CMK (cell line): ENCODE measurements at regions not wholly inside any gene's neighbourhood (a gene's known extent, or its start where the extent isn't known, plus 50 kb on each side); places are given as distances from the start of the nearest gene placed in this dataset.
"Not testable (repeated sequence)": the region's sequence is repeated elsewhere in the genome, so short reads cannot be mapped to it uniquely, and the experiment has no call there.

Source experiments
- DNase-seq: peaks from one replicate; pipeline ENCODE4 v3.0.0-alpha.2; 2010; ENCODE audit warnings: low read depth

GRCh38 chr4:3865986-3866812, 100.0 kb downstream of the ADRA2C start:
- no peak for DNase-seq

DNA sequence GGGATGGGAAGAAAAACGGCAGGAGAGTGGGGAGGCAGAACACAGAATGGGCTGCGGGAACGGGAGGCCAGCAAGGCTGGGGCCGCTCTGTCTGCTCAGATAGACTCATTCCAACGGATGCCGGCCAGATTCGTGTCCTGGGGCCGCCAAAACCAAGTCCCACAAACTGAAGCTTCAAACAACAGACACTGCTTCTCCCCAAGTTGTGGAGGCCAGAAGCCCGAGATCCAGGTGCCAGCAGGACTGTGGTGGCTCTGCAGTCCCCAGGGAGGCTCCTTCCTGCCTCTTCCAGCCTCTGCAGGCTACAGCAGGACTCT, 100.6 kb downstream of the ADRA2C start:
- DNase-seq: no peak

- no peak for DNase-seq
Observed at GRCh38 chr4:3867403-3868100, 101.4 kb downstream of the ADRA2C start.

- DNase-seq: no peak
Observed at GRCh38 chr4:3868211-3869173, 102.3 kb downstream of the ADRA2C start.

- no peak for DNase-seq
Observed at GRCh38 chr4:3869174-3869572, 103.0 kb downstream of the ADRA2C start.

DNA sequence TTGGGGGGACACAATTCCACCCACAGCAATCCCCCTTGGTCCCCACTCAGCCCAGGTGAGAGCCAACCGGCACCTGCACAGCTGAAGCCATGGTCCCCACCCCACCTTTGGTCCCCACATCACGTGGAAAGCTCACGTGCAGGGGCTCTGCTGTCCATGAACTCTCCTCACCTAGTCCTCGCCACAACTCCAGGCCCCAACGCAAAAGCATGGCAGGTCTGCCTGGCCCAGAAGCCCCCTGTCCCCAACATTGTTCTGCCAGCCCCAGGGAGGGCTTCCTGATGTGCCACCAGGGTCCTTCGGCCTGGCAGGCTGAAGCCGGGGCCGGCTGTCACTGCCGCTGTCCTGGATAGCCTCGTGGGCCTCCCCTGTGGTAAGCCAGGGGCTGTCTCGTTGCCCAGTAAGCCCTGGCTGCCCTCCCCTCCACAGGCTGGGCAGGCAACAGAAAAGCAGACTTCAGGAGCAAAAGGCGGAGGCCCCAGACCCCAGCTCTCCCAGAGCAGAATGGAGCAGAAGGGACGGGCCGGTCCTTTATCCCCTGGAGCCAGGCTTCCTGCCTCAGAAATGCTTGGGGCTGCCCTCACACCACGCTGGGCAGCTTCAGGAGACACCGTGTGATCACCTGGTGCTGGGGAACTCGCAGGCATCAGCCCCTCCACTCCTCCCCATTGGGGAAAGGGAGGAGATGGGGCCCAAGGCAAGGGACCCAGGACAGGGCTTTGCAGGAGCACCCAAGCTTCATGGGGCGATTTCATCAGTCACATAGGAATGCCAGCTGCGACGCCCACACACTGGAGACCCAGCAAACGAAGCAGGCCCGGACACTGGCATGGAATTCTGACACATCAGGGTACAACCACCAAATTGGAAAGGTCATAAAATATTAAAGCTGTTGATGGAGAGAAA, 103.7 kb downstream of the ADRA2C start:
- DNase-seq: no peak

GRCh38 chr4:3870567-3870962, 104.4 kb downstream of the ADRA2C start:
- no peak for DNase-seq

DNA sequence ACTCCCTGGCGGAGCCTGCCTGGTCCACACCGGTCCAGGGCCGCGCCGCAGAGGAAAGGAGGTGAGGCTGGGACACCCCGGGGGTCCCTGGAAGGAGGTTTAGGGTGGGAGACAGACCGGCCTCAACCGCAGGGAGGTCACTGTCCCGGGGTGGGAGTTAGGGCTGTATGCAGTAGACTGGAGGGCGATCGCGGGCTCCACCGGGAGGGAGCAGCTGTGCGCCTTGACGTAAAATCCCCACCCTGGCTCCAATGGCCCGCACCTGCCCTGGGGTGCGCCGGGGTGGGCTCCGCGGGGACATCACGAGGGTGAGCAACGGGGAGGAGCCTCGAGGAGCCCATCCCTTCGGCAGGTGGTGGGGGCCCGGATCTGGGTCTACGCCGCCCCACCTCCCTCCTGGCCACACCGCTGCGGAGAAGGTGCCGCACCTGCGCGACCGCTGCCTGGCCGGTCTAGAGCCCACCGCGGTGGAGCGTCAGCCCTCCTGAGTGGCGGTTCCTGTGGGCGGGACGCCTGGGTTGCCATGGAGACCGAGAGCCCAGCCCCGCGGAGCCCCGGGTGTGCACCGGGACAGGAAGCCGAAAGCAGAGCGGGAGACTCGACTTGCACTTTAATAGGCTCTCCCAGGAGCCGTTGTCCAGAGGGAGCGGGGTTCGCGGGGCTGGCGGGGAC, 105.1 kb downstream of the ADRA2C start:
- no peak for DNase-seq

- DNase-seq: no peak
Observed at GRCh38 chr4:3871881-3872833, 106.0 kb downstream of the ADRA2C start.

- DNase-seq: no peak
Observed at GRCh38 chr4:3872834-3873313, 106.7 kb downstream of the ADRA2C start.

GRCh38 chr4:3873408-3874027, 107.3 kb downstream of the ADRA2C start:
- no peak for DNase-seq

DNA sequence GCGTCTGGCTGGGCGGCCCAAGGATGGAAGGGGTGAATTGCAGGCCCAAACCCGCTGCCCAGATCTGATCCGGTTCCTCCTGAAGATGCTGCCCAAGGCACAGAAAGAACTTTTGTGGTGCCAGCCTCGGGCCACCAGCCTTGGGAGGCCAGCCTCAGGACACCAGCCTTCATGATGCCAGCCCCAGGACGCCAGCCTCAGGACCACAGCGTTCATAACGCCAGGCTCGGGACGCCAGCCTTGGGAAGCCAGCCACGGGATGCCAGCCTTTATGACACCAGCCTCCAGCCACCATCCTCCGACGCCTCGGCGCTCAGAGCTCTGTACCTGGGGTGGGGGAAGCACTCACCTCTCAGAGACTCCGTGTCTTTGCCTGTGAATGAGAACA, 107.8 kb downstream of the ADRA2C start:
- no peak for DNase-seq

DNA sequence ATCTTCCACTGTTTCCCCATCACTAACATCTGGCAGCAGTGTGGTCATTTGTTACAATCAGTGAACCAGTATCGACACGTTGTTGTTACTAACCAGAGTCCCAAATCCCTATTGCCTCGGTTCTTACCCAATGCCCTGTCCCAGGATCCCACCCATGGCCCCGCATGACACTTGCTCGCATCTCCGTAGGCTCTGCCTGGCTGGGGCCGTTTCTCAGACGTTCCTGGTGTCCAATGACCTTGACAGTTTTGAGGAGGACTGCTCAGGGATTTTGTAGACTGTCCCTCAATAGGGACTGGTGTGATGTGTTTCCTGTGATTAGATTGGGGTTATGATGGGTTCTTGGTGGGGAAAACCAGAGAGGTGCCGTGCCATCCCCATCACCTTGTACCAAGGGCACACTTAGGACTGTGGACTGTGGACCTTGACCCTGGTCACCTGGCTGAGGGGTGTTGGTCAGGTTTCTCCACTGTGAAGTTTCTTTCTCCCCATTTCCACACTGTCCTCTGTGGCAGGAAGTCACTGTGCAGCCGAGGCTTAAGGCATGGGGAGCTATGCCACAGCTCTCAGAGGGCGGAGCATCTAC, 108.4 kb downstream of the ADRA2C start:
- no peak for DNase-seq

DNA sequence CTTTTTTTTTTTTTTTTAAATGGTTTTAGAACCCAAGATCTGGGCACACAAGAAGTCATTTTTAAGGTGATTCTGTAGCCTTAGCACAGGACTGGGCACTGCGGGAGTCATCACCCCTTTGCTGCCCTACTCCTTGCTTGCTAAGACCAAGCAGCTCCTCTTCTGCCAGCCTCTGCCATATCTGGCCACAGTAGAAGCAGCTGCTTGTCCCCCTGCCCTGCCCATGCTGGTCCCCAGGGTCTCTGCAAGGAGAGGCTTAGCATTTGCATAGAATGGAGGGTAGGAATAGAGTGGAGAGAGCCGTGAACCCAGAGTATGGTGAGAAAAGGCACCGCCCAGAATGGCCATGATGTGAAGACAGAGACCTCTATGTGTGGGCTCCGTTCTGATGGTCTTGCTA, 109.3 kb downstream of the ADRA2C start:
- no peak for DNase-seq

DNA sequence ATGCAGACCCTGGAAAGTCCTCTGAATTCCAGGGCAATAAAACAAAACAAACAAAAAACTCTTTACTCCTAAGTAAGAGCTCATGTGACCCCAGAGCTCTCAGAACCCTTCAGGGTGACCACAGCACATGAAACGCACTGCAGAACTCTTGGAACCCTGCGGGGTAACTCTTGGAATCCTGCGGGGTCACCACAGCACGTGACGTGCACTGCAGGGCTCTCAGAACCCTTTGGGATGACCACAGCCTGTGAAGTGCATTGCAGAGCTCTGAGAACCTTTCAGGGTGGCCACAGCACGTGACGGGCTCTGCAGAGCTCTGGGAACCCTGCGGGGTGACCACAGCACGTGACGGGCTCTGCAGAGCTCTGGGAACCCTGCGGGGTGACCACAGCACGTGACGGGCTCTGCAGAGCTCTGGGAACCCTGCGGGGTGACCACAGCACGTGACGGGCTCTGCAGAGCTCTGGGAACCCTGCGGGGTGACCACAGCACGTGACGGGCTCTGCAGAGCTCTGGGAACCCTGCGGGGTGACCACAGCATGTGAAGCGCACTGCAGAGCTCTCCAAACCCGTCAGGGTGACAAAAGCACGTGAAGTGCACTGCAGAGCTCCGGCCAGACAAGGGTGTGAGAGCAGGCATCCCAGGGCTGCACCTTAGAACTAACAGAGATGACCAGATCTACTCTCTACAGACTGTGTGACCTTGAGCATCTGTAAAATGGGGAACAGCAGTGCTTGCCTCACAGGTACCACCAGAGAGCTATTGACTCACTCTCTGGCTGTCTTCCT, 110.1 kb downstream of the ADRA2C start:
- DNase-seq: not testable (repeated sequence)

DNA sequence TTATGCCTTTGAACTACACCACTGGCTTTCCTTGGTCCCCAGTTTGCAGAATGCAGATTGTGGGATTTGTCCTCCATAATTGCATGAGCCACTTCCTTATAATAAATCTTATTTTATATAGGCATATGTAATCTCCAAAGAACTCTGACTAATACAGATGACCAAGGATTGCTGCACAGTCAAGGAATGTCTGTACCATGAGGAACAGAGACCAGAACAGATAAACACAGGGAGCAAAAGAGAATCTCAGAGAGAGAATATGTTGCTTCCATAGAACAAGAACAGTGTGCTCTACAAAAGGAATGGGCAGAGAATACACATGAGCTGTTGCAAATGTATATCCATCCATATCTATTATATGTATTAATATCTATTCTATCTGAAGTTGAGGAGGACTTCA, 111.1 kb downstream of the ADRA2C start:
- DNase-seq: no peak

DNA sequence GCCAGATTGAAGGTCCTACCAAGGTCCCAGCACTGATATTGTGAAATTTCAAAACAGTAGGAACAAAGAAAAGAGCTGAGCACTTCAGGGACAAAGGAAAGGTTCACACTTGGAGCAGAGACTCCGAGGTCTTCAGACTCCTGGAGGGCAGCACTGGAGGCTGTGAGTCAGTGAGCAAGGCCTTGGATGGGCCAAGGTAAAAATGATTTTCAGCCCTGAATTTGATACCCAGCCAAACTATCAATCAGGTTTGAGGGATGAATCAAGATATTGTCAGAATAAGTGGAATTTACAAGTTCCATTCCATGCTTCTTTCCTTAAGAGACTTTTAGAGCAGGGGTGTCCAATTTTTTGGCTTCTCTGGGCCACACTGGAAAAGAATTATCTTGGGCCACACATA, 111.7 kb downstream of the ADRA2C start:
- no peak for DNase-seq

DNA sequence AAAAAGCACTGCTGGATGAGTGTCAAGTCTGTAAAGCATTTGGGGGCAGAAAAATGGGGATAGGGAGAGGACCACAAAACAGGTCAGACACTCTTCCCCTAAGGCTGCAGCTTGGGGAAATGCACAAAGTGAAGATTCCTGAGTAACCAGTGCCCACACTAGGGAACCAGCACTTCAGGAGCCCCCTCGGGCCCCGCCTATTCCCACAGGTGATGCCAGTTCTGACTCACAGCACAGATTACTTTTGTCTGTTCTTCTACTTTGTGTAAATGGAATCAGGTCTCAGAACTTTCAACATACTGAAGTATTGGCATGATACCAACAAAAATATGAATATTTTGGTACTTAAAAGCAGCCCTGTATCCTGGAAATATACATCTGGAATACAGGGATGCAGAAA, 112.5 kb downstream of the ADRA2C start:
- no peak for DNase-seq
